ENCODE measurements at regions not wholly inside any gene's neighbourhood (a gene's known extent, or its start where the extent isn't known, plus 50 kb on each side); places are given as distances from the start of the nearest gene placed in this dataset.
"Not testable (repeated sequence)": the region's sequence is repeated elsewhere in the genome, so short reads cannot be mapped to it uniquely, and the experiment has no call there.

DNA sequence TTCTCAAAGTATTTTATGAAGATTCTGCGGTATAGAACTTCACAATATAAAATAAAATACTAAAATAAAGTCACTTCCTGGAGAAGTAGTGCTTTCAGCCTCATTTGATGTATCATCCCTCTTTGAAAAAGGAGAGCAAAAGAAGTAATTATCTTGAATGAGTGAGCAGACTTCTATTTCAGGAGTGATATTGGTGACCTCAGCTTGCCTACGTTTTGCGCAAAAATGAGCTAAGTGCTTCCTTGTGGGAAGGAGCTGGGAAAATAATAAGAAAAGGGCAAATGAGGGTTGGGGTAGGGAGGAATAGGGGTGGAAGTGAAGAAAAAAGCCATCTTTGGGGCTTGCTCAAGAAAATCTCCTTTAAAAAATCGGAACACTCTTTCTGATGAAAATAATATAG, 1773.6 kb downstream of the OLFM4 start:
- H3K4me1 ChIP-seq, result no peaks in the 10 kb centered on the region
- no peak overlapping the region for H3K27ac ChIP-seq
- no peak for DNase-seq
- no peaks in the 10 kb centered on the region for H3K27me3 ChIP-seq
- no peaks in the 10 kb centered on the region for H3K36me3 ChIP-seq
- no peak for TF ChIP-seq POLR2A (IDR thresholded peaks at IDR 0.05)
- TF ChIP-seq, protein P1, sequence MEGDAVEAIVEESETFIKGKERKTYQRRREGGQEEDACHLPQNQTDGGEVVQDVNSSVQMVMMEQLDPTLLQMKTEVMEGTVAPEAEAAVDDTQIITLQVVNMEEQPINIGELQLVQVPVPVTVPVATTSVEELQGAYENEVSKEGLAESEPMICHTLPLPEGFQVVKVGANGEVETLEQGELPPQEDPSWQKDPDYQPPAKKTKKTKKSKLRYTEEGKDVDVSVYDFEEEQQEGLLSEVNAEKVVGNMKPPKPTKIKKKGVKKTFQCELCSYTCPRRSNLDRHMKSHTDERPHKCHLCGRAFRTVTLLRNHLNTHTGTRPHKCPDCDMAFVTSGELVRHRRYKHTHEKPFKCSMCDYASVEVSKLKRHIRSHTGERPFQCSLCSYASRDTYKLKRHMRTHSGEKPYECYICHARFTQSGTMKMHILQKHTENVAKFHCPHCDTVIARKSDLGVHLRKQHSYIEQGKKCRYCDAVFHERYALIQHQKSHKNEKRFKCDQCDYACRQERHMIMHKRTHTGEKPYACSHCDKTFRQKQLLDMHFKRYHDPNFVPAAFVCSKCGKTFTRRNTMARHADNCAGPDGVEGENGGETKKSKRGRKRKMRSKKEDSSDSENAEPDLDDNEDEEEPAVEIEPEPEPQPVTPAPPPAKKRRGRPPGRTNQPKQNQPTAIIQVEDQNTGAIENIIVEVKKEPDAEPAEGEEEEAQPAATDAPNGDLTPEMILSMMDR (IDR thresholded peaks at IDR 0.05), result no peak
- no peaks in the 10 kb centered on the region for H3K9me3 ChIP-seq
- H3K4me3 ChIP-seq, result no peak overlapping the region

DNA sequence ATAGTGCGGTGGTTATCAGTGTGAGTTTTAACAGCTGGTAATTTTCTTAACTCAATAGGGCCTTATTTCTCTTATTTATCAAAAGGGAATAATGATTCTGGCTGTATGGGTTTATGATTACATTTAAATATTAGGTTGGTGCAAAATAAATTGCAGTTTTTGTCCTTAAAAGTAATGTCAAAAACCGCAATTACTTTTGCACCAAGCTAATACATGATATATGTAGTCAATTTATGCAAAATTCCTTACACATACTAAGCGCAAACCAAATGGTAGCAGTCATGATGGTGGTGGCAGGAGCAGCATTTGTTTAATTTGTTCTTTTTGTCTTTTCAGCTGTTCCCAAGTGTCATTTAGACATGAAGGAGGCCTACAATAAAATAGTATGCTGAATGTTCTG, 1777.1 kb downstream of the OLFM4 start:
- no peaks in the 10 kb centered on the region for H3K4me1 ChIP-seq
- no peak for TF ChIP-seq POLR2A (IDR thresholded peaks at IDR 0.05)
- TF ChIP-seq, protein P1 (IDR thresholded peaks at IDR 0.05), result no peak
- H3K36me3 ChIP-seq, result no peaks in the 10 kb centered on the region
- H3K27ac ChIP-seq, result no peak overlapping the region
- no peak overlapping the region for H3K4me3 ChIP-seq
- H3K9me3 ChIP-seq, result no peaks in the 10 kb centered on the region
- H3K27me3 ChIP-seq, result no peaks in the 10 kb centered on the region
- DNase-seq, result no peak

DNA sequence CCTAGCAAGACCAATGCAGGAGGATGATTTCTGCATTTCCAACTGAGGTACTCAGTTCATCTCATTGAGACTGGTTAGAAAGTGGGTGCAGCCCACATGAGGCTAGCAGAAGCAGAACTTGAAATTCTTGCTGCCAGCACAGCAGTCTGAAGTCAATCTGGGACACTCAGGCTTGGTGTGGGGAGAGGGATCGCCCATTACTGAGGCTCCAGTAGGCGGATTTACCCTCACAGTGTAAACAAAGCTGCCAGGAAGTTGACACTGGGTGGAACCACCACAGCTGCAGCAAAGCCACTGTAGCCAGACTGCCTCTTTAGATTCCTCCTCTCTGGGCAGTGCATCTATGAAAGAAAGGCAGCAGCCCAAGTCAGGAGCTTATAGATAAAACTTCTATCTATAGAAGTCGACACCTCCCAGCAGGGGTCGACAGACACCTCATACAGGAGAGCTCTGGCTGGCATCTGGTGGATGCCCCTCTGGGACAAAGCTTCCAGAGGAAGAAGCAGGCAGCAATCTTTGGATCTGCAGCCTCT, 1793.4 kb downstream of the OLFM4 start:
- DNase-seq, H3K27ac ChIP-seq, H3K36me3 ChIP-seq, H3K9me3 ChIP-seq, H3K4me1 ChIP-seq, H3K4me3 ChIP-seq, H3K27me3 ChIP-seq: not testable (repeated sequence)

- not testable (repeated sequence) for H3K36me3 ChIP-seq, DNase-seq, H3K27ac ChIP-seq, H3K4me3 ChIP-seq, H3K4me1 ChIP-seq, H3K9me3 ChIP-seq, H3K27me3 ChIP-seq
These were observed 1800.9 kb downstream of the OLFM4 start for GRCh38 chr13:54829391-54830068.

- no peak overlapping the region for H3K4me3 ChIP-seq
- TF ChIP-seq, protein P1 (IDR thresholded peaks at IDR 0.05), result no peak
- TF ChIP-seq POLR2A (IDR thresholded peaks at IDR 0.05), result no peak
- H3K27me3 ChIP-seq, result no peaks in the 10 kb centered on the region
- DNase-seq, result no peak
- no peak overlapping the region for H3K27ac ChIP-seq
- no peaks in the 10 kb centered on the region for H3K36me3 ChIP-seq
- H3K4me1 ChIP-seq, result no peaks in the 10 kb centered on the region
- H3K9me3 ChIP-seq, result no peaks in the 10 kb centered on the region
These were observed 1807.7 kb downstream of the OLFM4 start for GRCh38 chr13:54836273-54836672.

DNA sequence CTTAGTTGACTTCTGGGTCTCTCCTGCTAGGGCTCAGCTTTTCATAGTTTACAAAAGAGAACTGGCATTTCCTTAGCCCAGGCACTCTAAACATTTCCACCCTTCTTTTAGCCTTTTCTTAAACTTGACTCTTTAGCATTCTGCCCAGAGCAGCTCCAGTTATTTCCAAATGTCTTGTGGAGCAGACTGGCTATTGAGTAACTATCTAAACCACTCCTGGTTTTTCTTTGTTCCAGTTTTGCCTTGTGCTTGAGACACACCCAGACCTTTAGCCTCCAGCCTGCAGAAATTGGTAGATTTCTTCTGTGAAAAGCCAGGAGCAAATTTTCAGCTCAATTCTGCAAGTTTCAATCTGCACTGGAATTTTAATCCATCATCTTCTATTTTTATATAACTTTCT, 1813.1 kb downstream of the OLFM4 start:
- H3K4me1 ChIP-seq, result no peaks in the 10 kb centered on the region
- TF ChIP-seq POLR2A (IDR thresholded peaks at IDR 0.05), result no peak
- TF ChIP-seq, protein P1 (IDR thresholded peaks at IDR 0.05), result no peak
- H3K27me3 ChIP-seq, result no peaks in the 10 kb centered on the region
- DNase-seq, result no peak
- no peak overlapping the region for H3K4me3 ChIP-seq
- H3K27ac ChIP-seq, result no peak overlapping the region
- no peaks in the 10 kb centered on the region for H3K9me3 ChIP-seq
- H3K36me3 ChIP-seq, result no peaks in the 10 kb centered on the region

Measured in Peyer's patch (tissue), 4 donors.